SU-DHL-6 (cell line): ENCODE measurements at regions not wholly inside any gene's neighbourhood (a gene's known extent, or its start where the extent isn't known, plus 50 kb on each side); places are given as distances from the start of the nearest gene placed in this dataset.

ENCODE experiments used
- H2AFZ ChIP-seq: fragments of 200-600 bp; sonication (generic); 2 replicates; pipeline ENCODE4 v1.6.1; 2014; ENCODE audit warnings: low read depth, mild to moderate bottlenecking, moderate library complexity, mixed read lengths, antibody characterized with exemption, low read length; ENCODE audit not compliant: severe bottlenecking
- H3F3A ChIP-seq: fragments of 200-600 bp; shearing (Covaris generic); 2 replicates; pipeline ENCODE4 v1.6.0; 2016; ENCODE audit warnings: antibody characterized with exemption, mild to moderate bottlenecking; ENCODE audit not compliant: insufficient read depth
- H3K27ac ChIP-seq: fragments of 200-600 bp; sonication (generic); 2 replicates; pipeline ENCODE4 v1.5.1; 2016; ENCODE audit warnings: low read depth, mild to moderate bottlenecking, low read length, moderate library complexity, mixed read lengths
- H3K27me3 ChIP-seq: fragments of 200-600 bp; sonication (generic), shearing (Covaris generic); 2 replicates; pipeline ENCODE4 v1.6.0; 2014; ENCODE audit warnings: mild to moderate bottlenecking, low read length
- H3K36me3 ChIP-seq: fragments of 200-600 bp; sonication (generic); 2 replicates; pipeline ENCODE4 v1.6.1; 2014; ENCODE audit warnings: mild to moderate bottlenecking, low read length, mixed read lengths
- H3K4me2 ChIP-seq: fragments of 300-600, 200-600 bp; shearing (Covaris generic), sonication (generic); 2 replicates; pipeline ENCODE4 v1.6.0; 2014; ENCODE audit warnings: low read length, low read depth, mild to moderate bottlenecking; ENCODE audit not compliant: poor library complexity, severe bottlenecking
- H3K4me3 ChIP-seq: fragments of 200-600 bp; sonication (generic); 2 replicates; pipeline ENCODE4 v1.5.1; 2014; ENCODE audit warnings: antibody characterized with exemption, low read length, mild to moderate bottlenecking, mixed read lengths; ENCODE audit not compliant: insufficient read depth, poor library complexity, severe bottlenecking
- H3K79me2 ChIP-seq: fragments of 200-600 bp; sonication (generic); 2 replicates; pipeline ENCODE4 v1.6.1; 2014; ENCODE audit warnings: mild to moderate bottlenecking, low read length, moderate library complexity; ENCODE audit not compliant: insufficient read depth
- H3K9ac ChIP-seq: fragments of 200-600 bp; sonication (generic); 2 replicates; pipeline ENCODE4 v1.7.0; 2014; ENCODE audit warnings: mild to moderate bottlenecking, low read length
- H3K9me2 ChIP-seq: fragments of 200-600 bp; sonication (generic); replicated peaks from 2 replicates; pipeline ENCODE4 v1.6.1; 2014; ENCODE audit warnings: low read length; ENCODE audit not compliant: insufficient read depth
- H3K9me3 ChIP-seq: fragments of 200-600 bp; sonication (generic); 2 replicates; pipeline ENCODE4 v1.6.1; 2014; ENCODE audit warnings: low read length, mixed read lengths; ENCODE audit not compliant: insufficient read depth
- H4K20me1 ChIP-seq: fragments of 200-600 bp; sonication (generic); 2 replicates; pipeline ENCODE4 v1.6.1; 2014; ENCODE audit warnings: low read depth, mild to moderate bottlenecking, antibody characterized with exemption, low read length, moderate library complexity, mixed read lengths
- EZH2phosphoT487 ChIP-seq: fragments of 200-600 bp; sonication (generic), shearing (Covaris generic); conservative IDR thresholded peaks from 2 replicates; pipeline ENCODE4 v1.6.1; 2018; ENCODE audit warnings: mild to moderate bottlenecking, antibody characterized with exemption, low read length, moderate library complexity, mixed read lengths
- TF ChIP-seq, protein P1 (sequence below): fragments of 200-600 bp; sonication (generic); IDR thresholded peaks from one replicate; pipeline ENCODE4 v1.5.1; 2017; ENCODE audit warnings: antibody characterized with exemption, mild to moderate bottlenecking, low read length, moderate library complexity; ENCODE audit not compliant: insufficient read depth, poor library complexity, severe bottlenecking

GRCh38 chr2:136653861-136654260 is 111.5 kb upstream of the THSD7B start:
- Histone ChIP-seq H3K4me2 (no peak overlapping the region), H3K9me2 (no peaks in the 10 kb centered on the region), H3F3A (no peaks in the 10 kb centered on the region), H3K27ac (no peak overlapping the region), H3K36me3 (no peaks in the 10 kb centered on the region), H2AFZ (no peak overlapping the region), H3K79me2 (no peaks in the 10 kb centered on the region), H3K9me3 (no peaks in the 10 kb centered on the region), H4K20me1 (no peaks in the 10 kb centered on the region), H3K9ac (no peak overlapping the region), H3K4me3 (no peak overlapping the region), H3K27me3 (no peaks in the 10 kb centered on the region)
- no peak for TF ChIP-seq EZH2phosphoT487
- TF ChIP-seq, protein P1, sequence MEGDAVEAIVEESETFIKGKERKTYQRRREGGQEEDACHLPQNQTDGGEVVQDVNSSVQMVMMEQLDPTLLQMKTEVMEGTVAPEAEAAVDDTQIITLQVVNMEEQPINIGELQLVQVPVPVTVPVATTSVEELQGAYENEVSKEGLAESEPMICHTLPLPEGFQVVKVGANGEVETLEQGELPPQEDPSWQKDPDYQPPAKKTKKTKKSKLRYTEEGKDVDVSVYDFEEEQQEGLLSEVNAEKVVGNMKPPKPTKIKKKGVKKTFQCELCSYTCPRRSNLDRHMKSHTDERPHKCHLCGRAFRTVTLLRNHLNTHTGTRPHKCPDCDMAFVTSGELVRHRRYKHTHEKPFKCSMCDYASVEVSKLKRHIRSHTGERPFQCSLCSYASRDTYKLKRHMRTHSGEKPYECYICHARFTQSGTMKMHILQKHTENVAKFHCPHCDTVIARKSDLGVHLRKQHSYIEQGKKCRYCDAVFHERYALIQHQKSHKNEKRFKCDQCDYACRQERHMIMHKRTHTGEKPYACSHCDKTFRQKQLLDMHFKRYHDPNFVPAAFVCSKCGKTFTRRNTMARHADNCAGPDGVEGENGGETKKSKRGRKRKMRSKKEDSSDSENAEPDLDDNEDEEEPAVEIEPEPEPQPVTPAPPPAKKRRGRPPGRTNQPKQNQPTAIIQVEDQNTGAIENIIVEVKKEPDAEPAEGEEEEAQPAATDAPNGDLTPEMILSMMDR, result no peak

GRCh38 chr2:136651456-136652010 is 113.8 kb upstream of the THSD7B start:
- Histone ChIP-seq H3K4me3 (no peak overlapping the region), H4K20me1 (no peaks in the 10 kb centered on the region), H3K27ac (no peak overlapping the region), H3K4me2 (no peak overlapping the region), H3K27me3 (no peaks in the 10 kb centered on the region), H3K79me2 (no peaks in the 10 kb centered on the region), H3F3A (no peaks in the 10 kb centered on the region), H3K9ac (no peak overlapping the region), H3K9me2 (no peaks in the 10 kb centered on the region), H3K36me3 (no peaks in the 10 kb centered on the region), H2AFZ (no peak overlapping the region), H3K9me3 (no peaks in the 10 kb centered on the region)
- TF ChIP-seq, protein P1, result no peak
- TF ChIP-seq EZH2phosphoT487, result no peak

DNA sequence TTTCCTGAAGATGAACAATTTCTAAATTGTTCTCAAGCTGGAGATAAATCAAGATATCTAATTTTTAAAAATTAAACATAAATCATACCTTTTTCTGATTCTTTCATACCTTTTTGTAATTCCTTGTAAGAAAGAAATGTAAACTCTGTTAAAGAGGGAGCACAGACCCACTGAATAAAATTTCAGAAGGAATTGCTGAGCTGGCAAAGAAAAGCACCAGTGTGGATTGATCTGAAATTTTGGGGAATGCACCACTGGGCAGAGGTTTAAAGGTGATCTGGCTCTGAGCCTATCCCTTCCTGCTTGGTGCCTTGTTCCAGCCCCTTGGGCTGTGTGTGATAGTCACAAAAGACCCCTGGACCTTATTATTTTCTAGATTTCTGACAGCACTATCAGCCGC is 118.3 kb upstream of the THSD7B start:
- Histone ChIP-seq H3K79me2 (no peaks in the 10 kb centered on the region), H3F3A (no peaks in the 10 kb centered on the region)

More for the DNA sequence above, 118.3 kb upstream of the THSD7B start:
- no peak overlapping the region for H3K9ac ChIP-seq
- no peaks in the 10 kb centered on the region for H3K9me2 ChIP-seq
- H3K36me3 ChIP-seq, result no peaks in the 10 kb centered on the region
- H2AFZ ChIP-seq, result no peak overlapping the region
- no peaks in the 10 kb centered on the region for H3K27me3 ChIP-seq
- H3K4me3 ChIP-seq, result no peak overlapping the region
- TF ChIP-seq, protein P1, result no peak
- no peak for TF ChIP-seq EZH2phosphoT487
- H3K9me3 ChIP-seq, result no peaks in the 10 kb centered on the region
- no peaks in the 10 kb centered on the region for H4K20me1 ChIP-seq
- no peak overlapping the region for H3K27ac ChIP-seq
- H3K4me2 ChIP-seq, result no peak overlapping the region
